ENCODE measurements at regions not wholly inside any gene's neighbourhood (a gene's known extent, or its start where the extent isn't known, plus 50 kb on each side); places are given as distances from the start of the nearest gene placed in this dataset.
A peak's percentile ranks its signal among the peaks of the same experiment; 100 is the strongest.

- no peak for TF ChIP-seq TEAD1 (CRISPR knock-in tag; IDR thresholded peaks at IDR 0.05)
- TF ChIP-seq ZNF396 (CRISPR knock-in tag; IDR thresholded peaks at IDR 0.05; ENCODE audit: borderline replicate concordance) = no peak
Measured at GRCh38 chr2:120857931-120858330, 122.3 kb downstream of the GLI2 start (continued).

- Mint-ChIP-seq H3K4me3 (peak overlapping the region; percentile 30; the same call in 1 of the 2 replicates), H3K27ac (peak overlapping the region; percentile 96), H3K9me3 (no peaks in the 10 kb centered on the region), H3K27me3 (ENCODE audit: low read depth) (no peaks in the 10 kb centered on the region), H3K36me3 (no peaks in the 10 kb centered on the region), H3K4me1 (peaks cover 71% of the 10 kb centered on the region)
- POLR2A ChIA-PET = interaction anchor here (0.6 to 1.1 kb wide), 6 partner anchors 9 to 217 kb away, joined by 3 to 5 read pairs (median 3); no protein-coding TSS in a partner anchor
- ATAC-seq (peak; percentile 6), DNase-seq (ENCODE audit: low spot score) (no peak)
- no peak for TF ChIP-seq SMAD4 (CRISPR knock-in tag; IDR thresholded peaks at IDR 0.05)
- no peak for TF ChIP-seq CTCF (IDR thresholded peaks at IDR 0.05)
- TF ChIP-seq STAT6 (CRISPR knock-in tag; conservative IDR thresholded peaks at IDR 0.05; ENCODE audit: low read depth) = no peak
- TF ChIP-seq ZNF121 (CRISPR knock-in tag; IDR thresholded peaks at IDR 0.05) = no peak
- TF ChIP-seq E2F4 (CRISPR knock-in tag; IDR thresholded peaks at IDR 0.05; ENCODE audit: borderline replicate concordance, low read depth) = no peak
- no peak for TF ChIP-seq MLX (CRISPR knock-in tag; IDR thresholded peaks at IDR 0.05)
- CTCF ChIA-PET = interaction anchor here (0.8 to 5.2 kb wide), 18 partner anchors 9 to 305 kb away, joined by 3 to 23 read pairs (median 5); no protein-coding TSS in a partner anchor
Measured at GRCh38 chr2:120858361-120859106, 122.9 kb downstream of the GLI2 start.

- Mint-ChIP-seq H3K9me3 (no peaks in the 10 kb centered on the region), H3K4me1 (peaks cover 69% of the 10 kb centered on the region), H3K27me3 (ENCODE audit: low read depth) (no peaks in the 10 kb centered on the region), H3K36me3 (no peaks in the 10 kb centered on the region), H3K4me3 (no peak overlapping the region), H3K27ac (peak overlapping the region; percentile 96)
- ATAC-seq (peak; percentile 72), DNase-seq (ENCODE audit: low spot score) (no peak)
- ChIA-PET POLR2A (interaction anchor here (0.7 to 1.1 kb wide), 4 partner anchors 9 to 216 kb away, joined by 3 to 5 read pairs (median 3); no protein-coding TSS in a partner anchor), CTCF (interaction anchor here (0.6 to 5.2 kb wide), 20 partner anchors 9 to 306 kb away, joined by 3 to 23 read pairs (median 4); no protein-coding TSS in a partner anchor)
- TF ChIP-seq KAT7 (CRISPR knock-in tag; IDR thresholded peaks at IDR 0.05; ENCODE audit: borderline replicate concordance) = no peak
- no peak for TF ChIP-seq ZNF416 (CRISPR knock-in tag; IDR thresholded peaks at IDR 0.05)
- no peak for TF ChIP-seq EMX1 (CRISPR knock-in tag; IDR thresholded peaks at IDR 0.05)
- no peak for TF ChIP-seq ZNF219 (CRISPR knock-in tag; IDR thresholded peaks at IDR 0.05; ENCODE audit: borderline replicate concordance)
- no peak for TF ChIP-seq ZBTB21 (CRISPR knock-in tag; IDR thresholded peaks at IDR 0.05; ENCODE audit: borderline replicate concordance)
- TF ChIP-seq ZNF232 (CRISPR knock-in tag; IDR thresholded peaks at IDR 0.05) = no peak
Measured at GRCh38 chr2:120859128-120859527, 123.5 kb downstream of the GLI2 start.
